ENCODE measurements at regions not wholly inside any gene's neighbourhood (a gene's known extent, or its start where the extent isn't known, plus 50 kb on each side); places are given as distances from the start of the nearest gene placed in this dataset.

- TF ChIP-seq CTCF (IDR thresholded peaks at IDR 0.05; ENCODE audit: insufficient read depth, low read length, poor library complexity, severe bottlenecking): no peak
- Histone ChIP-seq H3K27me3 (ENCODE audit: control insufficient read depth, insufficient read depth, low read length) (no peaks in the 10 kb centered on the region), H3K36me3 (ENCODE audit: control insufficient read depth, insufficient read depth, low read length) (no peaks in the 10 kb centered on the region), H3K4me3 (ENCODE audit: low read depth, low read length) (no peak overlapping the region)
- no peak for DNase-seq (ENCODE audit: low read depth)
These were observed 579.4 kb upstream of the SEL1L start for GRCh38 chr14:82113007-82113406.

GRCh38 chr14:82113710-82114109 lies 580.1 kb upstream of the SEL1L start:
- Histone ChIP-seq H3K27me3 (ENCODE audit: control insufficient read depth, insufficient read depth, low read length) (no peaks in the 10 kb centered on the region), H3K4me3 (ENCODE audit: low read depth, low read length) (no peak overlapping the region), H3K36me3 (ENCODE audit: control insufficient read depth, insufficient read depth, low read length) (no peaks in the 10 kb centered on the region)
- no peak for DNase-seq (ENCODE audit: low read depth)
- no peak for TF ChIP-seq CTCF (IDR thresholded peaks at IDR 0.05; ENCODE audit: insufficient read depth, low read length, poor library complexity, severe bottlenecking)

GRCh38 chr14:82116721-82117120 lies 583.1 kb upstream of the SEL1L start:
- TF ChIP-seq CTCF (IDR thresholded peaks at IDR 0.05; ENCODE audit: insufficient read depth, low read length, poor library complexity, severe bottlenecking): no peak
- DNase-seq (ENCODE audit: low read depth): no peak
- Histone ChIP-seq H3K36me3 (ENCODE audit: control insufficient read depth, insufficient read depth, low read length) (no peaks in the 10 kb centered on the region), H3K27me3 (ENCODE audit: control insufficient read depth, insufficient read depth, low read length) (no peaks in the 10 kb centered on the region), H3K4me3 (ENCODE audit: low read depth, low read length) (no peak overlapping the region)

GRCh38 chr14:82122655-82123054 lies 589.0 kb upstream of the SEL1L start:
- Histone ChIP-seq H3K4me3 (ENCODE audit: low read depth, low read length) (no peak overlapping the region), H3K36me3 (ENCODE audit: control insufficient read depth, insufficient read depth, low read length) (no peaks in the 10 kb centered on the region), H3K27me3 (ENCODE audit: control insufficient read depth, insufficient read depth, low read length) (no peaks in the 10 kb centered on the region)
- no peak for DNase-seq (ENCODE audit: low read depth)
- TF ChIP-seq CTCF (IDR thresholded peaks at IDR 0.05; ENCODE audit: insufficient read depth, low read length, poor library complexity, severe bottlenecking): no peak

- Histone ChIP-seq H3K4me3 (ENCODE audit: low read depth, low read length) (no peak overlapping the region), H3K27me3 (ENCODE audit: control insufficient read depth, insufficient read depth, low read length) (no peaks in the 10 kb centered on the region), H3K36me3 (ENCODE audit: control insufficient read depth, insufficient read depth, low read length) (no peaks in the 10 kb centered on the region)
- no peak for DNase-seq (ENCODE audit: low read depth)
- no peak for TF ChIP-seq CTCF (IDR thresholded peaks at IDR 0.05; ENCODE audit: insufficient read depth, low read length, poor library complexity, severe bottlenecking)
These were observed 590.9 kb upstream of the SEL1L start for GRCh38 chr14:82124511-82124910.

GRCh38 chr14:82126006-82126405 lies 592.4 kb upstream of the SEL1L start:
- no peak overlapping the region for H3K4me3 ChIP-seq (ENCODE audit: low read depth, low read length)
- no peaks in the 10 kb centered on the region for H3K36me3 ChIP-seq (ENCODE audit: control insufficient read depth, insufficient read depth, low read length)
- DNase-seq (ENCODE audit: low read depth): no peak
- TF ChIP-seq CTCF (IDR thresholded peaks at IDR 0.05; ENCODE audit: insufficient read depth, low read length, poor library complexity, severe bottlenecking): no peak
- no peaks in the 10 kb centered on the region for H3K27me3 ChIP-seq (ENCODE audit: control insufficient read depth, insufficient read depth, low read length)

Measured in kidney epithelial cell (primary cell).